HG02588 (cell line): ENCODE measurements at regions not wholly inside any gene's neighbourhood (a gene's known extent, or its start where the extent isn't known, plus 50 kb on each side); places are given as distances from the start of the nearest gene placed in this dataset.
"Not testable (repeated sequence)": the region's sequence is repeated elsewhere in the genome, so short reads cannot be mapped to it uniquely, and the experiment has no call there.

Experiments used
- ATAC-seq: cut with Tn5 transposase; IDR thresholded peaks from one replicate; pipeline ENCODE4 v1.9.1; 2021; ENCODE audit warnings: mild to moderate bottlenecking, moderate library complexity; ENCODE audit not compliant: unreplicated experiment

DNA sequence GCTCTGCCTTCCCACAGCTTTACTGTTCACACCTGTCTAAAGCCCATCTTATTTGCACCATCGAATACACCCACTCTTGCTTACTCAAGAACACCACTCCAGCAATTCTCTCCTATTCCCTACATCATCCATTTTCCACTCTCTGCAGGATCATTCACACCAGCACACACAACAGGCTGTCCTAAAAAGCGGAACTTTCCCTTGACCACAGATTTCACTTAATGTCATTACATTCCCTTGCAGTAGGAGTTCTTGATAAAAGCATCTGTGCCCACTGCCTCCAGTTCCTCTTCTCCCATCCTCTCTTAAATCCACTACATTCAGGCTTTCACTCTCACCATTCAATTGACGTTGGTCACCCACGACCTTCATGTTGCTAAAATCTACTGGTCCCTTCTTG lies 103.0 kb upstream of the PABPC3 start:
- not testable (repeated sequence) for ATAC-seq

GRCh38 chr13:24995225-24995804 lies 100.6 kb upstream of the PABPC3 start:
- ATAC-seq = peak; percentile 45

DNA sequence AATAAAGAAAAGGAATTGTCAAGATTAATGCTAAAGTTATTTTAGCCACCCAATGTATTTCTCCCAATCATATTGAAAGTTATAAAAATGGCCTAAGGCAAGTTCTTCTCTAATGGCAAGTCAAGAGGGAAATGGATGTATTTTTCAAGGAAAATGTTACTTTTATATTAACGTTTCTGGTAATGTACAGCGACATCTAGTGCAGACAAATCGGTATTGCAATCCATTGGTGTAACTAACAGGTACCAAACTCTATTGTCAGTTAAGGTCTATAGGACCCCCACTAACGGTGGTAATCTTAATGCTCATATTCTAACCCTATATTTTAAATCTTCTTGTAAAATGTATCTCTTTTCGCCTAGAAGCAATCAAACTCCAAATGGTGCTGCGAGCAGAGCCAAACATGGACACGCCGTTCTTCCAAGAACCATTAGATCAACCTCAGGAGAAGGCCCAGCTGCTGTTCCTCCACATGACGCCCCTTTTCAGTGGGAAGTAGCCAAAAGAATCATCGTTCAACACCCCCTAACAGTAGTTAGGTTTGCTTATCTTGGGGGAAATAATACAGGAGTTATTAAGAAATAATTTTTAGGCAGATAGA lies 98.5 kb upstream of the PABPC3 start:
- no peak for ATAC-seq

DNA sequence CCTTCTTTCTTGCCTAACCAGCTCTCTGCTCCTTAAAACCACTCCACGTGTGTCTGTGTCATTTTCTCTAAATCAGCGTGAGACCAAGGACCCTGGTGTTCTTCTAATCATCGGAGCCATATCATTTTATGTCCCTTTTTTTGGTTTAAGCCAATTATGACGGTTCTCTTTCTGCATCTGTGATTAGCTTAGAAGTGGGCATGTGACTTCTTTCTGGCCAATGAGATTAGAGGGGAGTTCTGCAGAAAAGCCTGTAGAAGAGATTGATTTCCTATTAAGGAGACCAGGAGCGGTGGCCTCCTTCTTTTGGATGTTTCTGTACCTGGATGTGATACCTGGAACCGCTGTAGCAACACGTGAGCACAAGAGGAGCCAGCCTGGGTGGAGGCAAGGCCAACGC lies 97.5 kb upstream of the PABPC3 start:
- ATAC-seq = no peak

- no peak for ATAC-seq
Observed at GRCh38 chr13:25001476-25002206, 94.3 kb upstream of the PABPC3 start.

- not testable (repeated sequence) for ATAC-seq
Observed at GRCh38 chr13:25002311-25002710, 93.6 kb upstream of the PABPC3 start.

- ATAC-seq = not testable (repeated sequence)
Observed at GRCh38 chr13:25004489-25004888, 91.4 kb upstream of the PABPC3 start.

GRCh38 chr13:25005050-25005497 lies 90.9 kb upstream of the PABPC3 start:
- not testable (repeated sequence) for ATAC-seq

- ATAC-seq = not testable (repeated sequence)
Observed at GRCh38 chr13:25007389-25007788, 88.5 kb upstream of the PABPC3 start.

GRCh38 chr13:25014398-25014973 lies 81.5 kb upstream of the PABPC3 start:
- ATAC-seq = not testable (repeated sequence)

DNA sequence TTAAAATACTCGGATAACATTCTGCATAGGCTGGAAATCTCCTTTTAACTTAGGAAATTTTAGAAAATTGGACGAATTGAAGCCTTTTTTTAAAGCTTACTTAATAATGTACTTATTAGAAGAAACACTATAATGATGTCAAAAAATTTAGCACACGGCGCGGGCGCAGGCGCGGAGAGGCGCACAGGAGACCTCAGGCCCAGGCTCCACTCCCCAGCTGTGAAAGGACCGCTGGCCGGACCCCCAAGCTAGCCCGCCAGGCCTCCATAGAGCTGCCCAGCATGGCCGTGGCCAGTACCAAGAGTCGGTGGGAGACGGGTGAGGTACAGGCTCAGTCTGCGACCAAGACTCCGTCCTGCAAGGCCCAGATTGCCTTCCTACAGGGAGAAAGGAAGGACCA lies 78.8 kb upstream of the PABPC3 start:
- ATAC-seq = not testable (repeated sequence)

GRCh38 chr13:25017808-25018728 lies 77.9 kb upstream of the PABPC3 start:
- not testable (repeated sequence) for ATAC-seq

DNA sequence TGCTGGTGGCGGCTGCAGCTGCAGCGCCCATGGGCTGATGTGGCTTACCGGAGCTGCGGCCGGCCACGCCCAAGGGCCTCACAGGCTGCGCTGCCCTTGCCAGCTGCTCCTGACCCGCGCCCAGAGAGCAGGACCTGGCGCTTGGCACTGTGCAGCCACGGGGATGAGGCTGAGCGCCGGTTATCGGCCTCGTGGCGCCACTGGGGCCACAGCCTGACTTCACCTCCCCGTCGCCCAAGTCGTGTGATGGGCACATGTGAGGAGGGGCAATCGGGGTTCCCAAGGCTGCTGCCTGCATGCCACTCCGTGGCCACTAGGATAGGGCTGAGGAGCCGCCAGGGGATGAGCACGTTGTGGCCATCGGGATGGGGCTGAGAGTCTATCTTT lies 77.2 kb upstream of the PABPC3 start:
- no peak for ATAC-seq

GRCh38 chr13:25019741-25020140 lies 76.2 kb upstream of the PABPC3 start:
- ATAC-seq = not testable (repeated sequence)

- ATAC-seq = no peak
Observed at GRCh38 chr13:25024175-25024574, 71.8 kb upstream of the PABPC3 start.

DNA sequence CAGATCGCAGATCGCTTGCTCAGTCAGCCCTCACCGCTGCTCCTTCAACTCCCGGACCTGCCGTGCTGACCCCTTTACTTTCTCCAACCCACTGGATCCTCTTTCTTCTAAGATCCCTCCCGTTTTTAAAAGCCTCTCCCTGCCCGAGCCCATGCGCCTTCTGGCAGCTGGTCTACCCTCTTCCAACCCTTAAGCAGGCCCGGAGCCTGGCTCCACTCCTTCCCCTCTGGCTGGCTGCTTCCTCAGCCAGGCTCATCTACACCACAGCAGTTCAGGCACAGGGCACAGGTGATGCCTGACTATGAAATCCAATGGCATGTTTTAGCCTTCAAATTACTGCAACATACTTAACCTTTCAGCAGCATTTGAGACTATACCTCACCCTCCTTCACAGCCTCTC lies 63.8 kb upstream of the PABPC3 start:
- no peak for ATAC-seq

GRCh38 chr13:25034173-25034572 lies 61.8 kb upstream of the PABPC3 start:
- ATAC-seq = no peak

GRCh38 chr13:25037057-25037813 lies 58.7 kb upstream of the PABPC3 start:
- peak; percentile 58 for ATAC-seq

GRCh38 chr13:25042151-25042865 lies 53.6 kb upstream of the PABPC3 start:
- no peak for ATAC-seq
